ENCODE measurements at regions not wholly inside any gene's neighbourhood (a gene's known extent, or its start where the extent isn't known, plus 50 kb on each side); places are given as distances from the start of the nearest gene placed in this dataset.

DNA sequence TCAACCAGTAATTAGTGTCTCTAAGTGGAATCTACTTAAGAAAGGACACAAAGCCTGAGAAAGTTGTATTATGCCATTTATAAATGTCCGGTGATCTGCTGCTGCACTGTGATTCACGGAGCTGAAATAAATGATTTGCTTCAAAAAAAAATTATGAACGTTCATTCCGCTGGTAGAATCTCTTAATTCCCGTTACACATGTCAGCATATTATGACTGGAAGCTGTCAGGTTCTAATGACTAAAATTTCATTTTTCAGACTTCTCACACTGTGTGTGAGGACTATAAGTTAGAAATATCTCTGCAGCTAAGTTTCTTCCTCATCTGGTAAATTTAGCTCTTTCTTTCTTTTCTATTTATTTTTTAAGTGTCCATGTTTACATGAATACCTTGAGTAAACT lies 647.1 kb downstream of the VRK1 start:
- Histone ChIP-seq H3K4me1 (ENCODE audit: control insufficient read depth, insufficient read depth, low read length) (no peaks in the 10 kb centered on the region), H3K4me3 (ENCODE audit: low read depth, low read length) (no peak overlapping the region), H3K27ac (ENCODE audit: low read depth, low read length) (no peak overlapping the region), H3K9me3 (ENCODE audit: control insufficient read depth, insufficient read depth, low read length) (no peaks in the 10 kb centered on the region), H3K36me3 (ENCODE audit: control insufficient read depth, insufficient read depth, low read length) (no peaks in the 10 kb centered on the region), H3K27me3 (ENCODE audit: control insufficient read depth, insufficient read depth, low read length) (no peaks in the 10 kb centered on the region)
- peak in 1 of 6 donors; percentile 14 for DNase-seq (ENCODE audit: low read depth in 4 of 6, low spot score in 6 of 6)
- no CpG with 5 or more reads among the region's 5 CpGs for WGBS (ENCODE audit: insufficient coverage)

DNA sequence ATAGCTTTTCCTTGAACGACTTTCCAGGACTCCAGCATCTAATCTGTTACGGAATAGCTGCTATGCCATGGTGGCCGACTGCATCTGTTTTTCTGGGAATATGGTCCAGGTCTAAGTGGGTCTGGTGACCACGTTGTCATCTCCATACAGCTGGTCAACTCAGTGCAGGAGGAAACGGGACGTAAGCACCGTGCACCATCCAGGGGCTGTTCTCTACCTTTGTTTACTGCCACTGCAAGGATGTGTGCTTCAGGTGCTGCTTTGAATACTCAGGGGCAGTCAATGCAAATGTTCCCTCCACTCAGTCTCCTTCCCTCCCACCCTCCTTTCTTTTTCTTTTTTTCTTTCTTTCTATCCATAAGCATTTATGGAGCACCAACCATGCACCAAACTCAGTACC lies 648.2 kb downstream of the VRK1 start:
- WGBS (ENCODE audit: insufficient coverage): 80% methylated on average over 7 of the region's 7 CpGs
- no peaks in the 10 kb centered on the region for H3K4me1 ChIP-seq (ENCODE audit: control insufficient read depth, insufficient read depth, low read length)
- no peak for DNase-seq (ENCODE audit: low read depth in 4 of 6, low spot score in 6 of 6)
- no peaks in the 10 kb centered on the region for H3K9me3 ChIP-seq (ENCODE audit: control insufficient read depth, insufficient read depth, low read length)
- no peaks in the 10 kb centered on the region for H3K36me3 ChIP-seq (ENCODE audit: control insufficient read depth, insufficient read depth, low read length)
- H3K4me3 ChIP-seq (ENCODE audit: low read depth, low read length): no peak overlapping the region
- H3K27ac ChIP-seq (ENCODE audit: low read depth, low read length): no peak overlapping the region
- H3K27me3 ChIP-seq (ENCODE audit: control insufficient read depth, insufficient read depth, low read length): no peaks in the 10 kb centered on the region

DNA sequence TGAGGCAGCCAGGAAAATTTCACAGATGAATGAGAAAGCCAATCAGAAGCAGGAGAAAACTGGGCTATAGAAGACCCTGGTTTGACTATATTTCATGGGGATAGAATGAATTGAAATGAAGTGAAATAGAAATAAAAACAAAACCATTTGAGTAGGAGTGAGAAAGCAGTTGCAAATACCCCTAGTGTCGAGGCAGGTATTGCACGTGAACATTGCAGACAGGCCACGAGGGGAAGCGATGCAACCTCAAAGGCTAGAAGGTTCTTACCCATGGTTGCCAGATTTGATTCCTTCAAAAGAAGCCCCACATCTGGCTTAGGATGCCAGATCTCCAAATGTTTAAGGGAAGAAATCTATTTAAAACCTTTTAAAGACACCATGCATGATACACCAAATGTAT lies 648.9 kb downstream of the VRK1 start:
- Histone ChIP-seq H3K27ac (ENCODE audit: low read depth, low read length) (no peak overlapping the region), H3K36me3 (ENCODE audit: control insufficient read depth, insufficient read depth, low read length) (no peaks in the 10 kb centered on the region), H3K4me3 (ENCODE audit: low read depth, low read length) (no peak overlapping the region), H3K27me3 (ENCODE audit: control insufficient read depth, insufficient read depth, low read length) (no peaks in the 10 kb centered on the region), H3K4me1 (ENCODE audit: control insufficient read depth, insufficient read depth, low read length) (no peaks in the 10 kb centered on the region), H3K9me3 (ENCODE audit: control insufficient read depth, insufficient read depth, low read length) (no peaks in the 10 kb centered on the region)
- WGBS (ENCODE audit: insufficient coverage): no CpG with 5 or more reads among the region's 4 CpGs
- DNase-seq (ENCODE audit: low read depth in 4 of 6, low spot score in 6 of 6): no peak

DNA sequence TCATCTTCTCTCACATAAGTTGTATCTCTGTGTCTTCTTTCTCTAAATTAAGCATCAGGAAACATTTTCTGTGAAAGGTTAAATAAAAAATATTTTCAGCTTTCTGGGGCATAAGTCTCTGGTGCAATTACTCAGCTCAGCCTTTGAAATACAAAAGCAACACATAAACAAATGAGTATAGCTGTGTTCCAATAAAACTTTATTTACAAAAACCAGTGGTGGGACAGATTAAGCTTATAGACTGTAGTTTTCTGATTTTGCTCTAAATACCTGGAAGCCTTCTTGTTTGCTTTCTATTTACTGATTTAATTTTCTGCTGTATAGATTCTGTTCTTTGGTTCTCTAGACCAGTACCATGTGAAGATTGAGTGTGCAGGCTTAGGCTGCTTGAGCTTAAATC lies 655.1 kb downstream of the VRK1 start:
- Histone ChIP-seq H3K27ac (ENCODE audit: low read depth, low read length) (no peak overlapping the region), H3K4me3 (ENCODE audit: low read depth, low read length) (no peak overlapping the region), H3K4me1 (ENCODE audit: control insufficient read depth, insufficient read depth, low read length) (no peaks in the 10 kb centered on the region), H3K27me3 (ENCODE audit: control insufficient read depth, insufficient read depth, low read length) (no peaks in the 10 kb centered on the region), H3K36me3 (ENCODE audit: control insufficient read depth, insufficient read depth, low read length) (no peaks in the 10 kb centered on the region), H3K9me3 (ENCODE audit: control insufficient read depth, insufficient read depth, low read length) (no peaks in the 10 kb centered on the region)
- no peak for DNase-seq (ENCODE audit: low read depth in 4 of 6, low spot score in 6 of 6)

DNA sequence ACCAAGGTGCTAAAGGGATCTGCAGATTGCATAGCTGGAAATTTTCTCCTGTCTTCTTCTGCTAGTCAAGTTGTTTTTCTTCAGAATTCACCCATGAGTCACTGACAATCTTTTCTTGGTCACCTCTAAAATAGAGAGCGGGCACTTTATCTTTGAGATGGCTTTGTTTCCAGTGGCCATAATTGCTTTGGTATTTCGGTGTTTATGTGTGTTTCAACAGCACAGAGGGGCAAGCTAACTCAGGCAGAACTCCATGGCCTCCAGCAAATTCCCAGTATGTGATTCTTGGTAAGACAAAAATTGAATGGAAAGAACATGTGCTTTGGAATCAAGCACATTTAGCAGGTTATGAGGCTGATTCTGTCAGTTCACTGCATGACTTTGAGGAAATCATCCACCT lies 656.8 kb downstream of the VRK1 start:
- Histone ChIP-seq H3K36me3 (ENCODE audit: control insufficient read depth, insufficient read depth, low read length) (no peaks in the 10 kb centered on the region), H3K9me3 (ENCODE audit: control insufficient read depth, insufficient read depth, low read length) (no peaks in the 10 kb centered on the region), H3K4me3 (ENCODE audit: low read depth, low read length) (no peak overlapping the region), H3K27me3 (ENCODE audit: control insufficient read depth, insufficient read depth, low read length) (no peaks in the 10 kb centered on the region), H3K27ac (ENCODE audit: low read depth, low read length) (no peak overlapping the region), H3K4me1 (ENCODE audit: control insufficient read depth, insufficient read depth, low read length) (peaks cover 6% of the 10 kb centered on the region)
- 94% methylated on average over 2 of the region's 2 CpGs for WGBS (ENCODE audit: insufficient coverage)
- DNase-seq (ENCODE audit: low read depth in 4 of 6, low spot score in 6 of 6): no peak

DNA sequence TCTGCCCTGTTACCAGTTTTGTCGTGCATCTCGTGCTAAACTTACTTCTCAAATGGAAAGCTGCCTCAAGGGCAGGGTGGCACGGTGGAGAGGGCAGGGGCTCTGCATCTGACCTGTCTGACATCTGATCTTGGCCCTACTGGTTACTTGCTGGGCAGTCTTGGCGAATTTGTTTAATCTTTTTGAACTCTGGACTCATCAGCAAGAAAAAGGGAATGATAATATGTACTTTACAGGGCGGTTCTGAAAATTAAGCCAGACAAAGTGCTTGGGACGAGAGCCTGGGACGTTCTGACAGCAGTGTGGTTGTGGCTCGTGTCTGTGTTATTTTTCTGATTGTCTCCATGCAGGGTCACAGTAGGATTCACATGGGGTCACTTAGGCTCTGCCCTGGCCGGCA lies 659.3 kb downstream of the VRK1 start:
- Histone ChIP-seq H3K27ac (ENCODE audit: low read depth, low read length) (no peak overlapping the region), H3K4me1 (ENCODE audit: control insufficient read depth, insufficient read depth, low read length) (peaks cover 13% of the 10 kb centered on the region), H3K36me3 (ENCODE audit: control insufficient read depth, insufficient read depth, low read length) (no peaks in the 10 kb centered on the region), H3K27me3 (ENCODE audit: control insufficient read depth, insufficient read depth, low read length) (no peaks in the 10 kb centered on the region), H3K9me3 (ENCODE audit: control insufficient read depth, insufficient read depth, low read length) (no peaks in the 10 kb centered on the region), H3K4me3 (ENCODE audit: low read depth, low read length) (no peak overlapping the region)
- DNase-seq (ENCODE audit: low read depth in 4 of 6, low spot score in 6 of 6): no peak
- WGBS (ENCODE audit: insufficient coverage): 93% methylated on average over 8 of the region's 9 CpGs

DNA sequence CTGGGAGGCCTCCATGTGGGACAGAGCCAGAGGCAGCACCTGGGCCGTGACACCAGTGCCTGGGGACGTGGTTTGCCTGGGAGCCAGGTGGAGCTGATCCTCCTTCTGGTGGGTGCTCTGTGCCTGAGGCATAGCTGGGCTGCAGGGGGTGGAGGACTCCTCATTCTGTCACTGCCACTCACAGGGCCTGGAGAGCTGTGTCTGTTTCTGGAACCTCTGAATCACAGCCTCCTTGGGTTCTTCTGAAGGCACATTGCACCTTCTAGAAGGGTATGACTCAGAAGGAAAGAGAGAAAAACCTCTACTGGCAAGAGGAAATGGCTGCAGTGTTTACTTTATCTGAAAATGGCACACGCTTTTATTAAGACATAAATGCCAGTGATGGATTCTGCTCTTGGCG lies 659.8 kb downstream of the VRK1 start:
- H3K9me3 ChIP-seq (ENCODE audit: control insufficient read depth, insufficient read depth, low read length): peaks cover 1% of the 10 kb centered on the region
- DNase-seq (ENCODE audit: low read depth in 4 of 6, low spot score in 6 of 6): no peak
- H3K27ac ChIP-seq (ENCODE audit: low read depth, low read length): no peak overlapping the region
- H3K36me3 ChIP-seq (ENCODE audit: control insufficient read depth, insufficient read depth, low read length): no peaks in the 10 kb centered on the region
- no peaks in the 10 kb centered on the region for H3K27me3 ChIP-seq (ENCODE audit: control insufficient read depth, insufficient read depth, low read length)
- 84% methylated on average over 4 of the region's 4 CpGs for WGBS (ENCODE audit: insufficient coverage)
- H3K4me1 ChIP-seq (ENCODE audit: control insufficient read depth, insufficient read depth, low read length): peaks cover 13% of the 10 kb centered on the region
- no peak overlapping the region for H3K4me3 ChIP-seq (ENCODE audit: low read depth, low read length)

DNA sequence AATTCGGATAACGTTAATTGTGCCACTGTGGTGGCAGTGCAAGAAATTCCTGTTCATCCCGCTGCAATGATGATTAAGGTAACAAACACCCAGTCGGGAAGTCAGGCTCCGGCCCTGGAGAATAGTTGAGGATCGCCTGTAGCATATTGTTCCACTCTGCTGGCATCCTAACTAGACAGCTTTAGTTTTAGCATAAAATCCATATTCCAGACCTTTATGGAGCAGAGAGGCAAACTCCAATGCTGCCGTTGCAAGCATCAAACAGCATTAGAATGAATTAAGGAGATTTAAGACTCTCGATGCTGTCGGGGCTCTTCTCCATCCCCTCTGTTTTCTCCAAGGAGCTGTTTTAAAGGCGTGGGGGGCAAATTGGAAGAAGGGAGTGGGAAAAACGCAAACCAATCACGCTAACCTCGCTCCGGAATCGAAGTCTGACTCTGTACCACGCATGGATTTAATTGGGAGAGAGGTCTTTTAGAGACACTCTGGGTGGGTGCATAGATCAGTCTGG lies 660.4 kb downstream of the VRK1 start:
- 76% methylated on average over 12 of the region's 16 CpGs for WGBS (ENCODE audit: insufficient coverage)
- Histone ChIP-seq H3K27me3 (ENCODE audit: control insufficient read depth, insufficient read depth, low read length) (no peaks in the 10 kb centered on the region), H3K36me3 (ENCODE audit: control insufficient read depth, insufficient read depth, low read length) (no peaks in the 10 kb centered on the region), H3K4me1 (ENCODE audit: control insufficient read depth, insufficient read depth, low read length) (peaks cover 13% of the 10 kb centered on the region), H3K9me3 (ENCODE audit: control insufficient read depth, insufficient read depth, low read length) (peaks cover 1% of the 10 kb centered on the region), H3K4me3 (ENCODE audit: low read depth, low read length) (no peak overlapping the region), H3K27ac (ENCODE audit: low read depth, low read length) (no peak overlapping the region)
- DNase-seq (ENCODE audit: low read depth in 4 of 6, low spot score in 6 of 6): peak in 4 of 6 donors; percentile 1 to 63 (median 31)

DNA sequence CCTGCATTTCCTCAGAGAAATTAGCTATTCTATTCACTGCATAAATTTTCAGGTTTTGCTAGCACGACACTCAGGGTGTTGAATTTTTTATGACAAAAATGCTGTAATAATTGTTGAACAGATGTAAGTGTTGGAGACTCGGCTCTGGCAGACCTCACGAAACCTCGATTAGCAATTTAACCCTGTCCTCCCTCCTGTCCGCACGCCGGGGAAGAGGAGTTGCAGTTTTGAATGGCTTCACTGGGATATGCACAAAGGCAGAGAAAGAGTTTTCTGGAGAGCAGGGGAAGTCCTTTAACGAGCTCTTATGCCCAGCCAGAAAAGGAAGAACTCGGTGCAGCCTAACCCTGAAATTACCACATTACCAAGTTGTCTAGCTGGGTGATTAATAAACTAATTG lies 661.1 kb downstream of the VRK1 start:
- H3K4me3 ChIP-seq (ENCODE audit: low read depth, low read length): peak overlapping the region; percentile 23
- H3K4me1 ChIP-seq (ENCODE audit: control insufficient read depth, insufficient read depth, low read length): peaks cover 13% of the 10 kb centered on the region
- WGBS (ENCODE audit: insufficient coverage): 0% methylated on average over 2 of the region's 9 CpGs
- no peak overlapping the region for H3K27ac ChIP-seq (ENCODE audit: low read depth, low read length)
- peak in 5 of 6 donors; percentile 10 to 75 (median 13) for DNase-seq (ENCODE audit: low read depth in 4 of 6, low spot score in 6 of 6)
- no peaks in the 10 kb centered on the region for H3K27me3 ChIP-seq (ENCODE audit: control insufficient read depth, insufficient read depth, low read length)
- H3K9me3 ChIP-seq (ENCODE audit: control insufficient read depth, insufficient read depth, low read length): peaks cover 1% of the 10 kb centered on the region
- no peaks in the 10 kb centered on the region for H3K36me3 ChIP-seq (ENCODE audit: control insufficient read depth, insufficient read depth, low read length)

DNA sequence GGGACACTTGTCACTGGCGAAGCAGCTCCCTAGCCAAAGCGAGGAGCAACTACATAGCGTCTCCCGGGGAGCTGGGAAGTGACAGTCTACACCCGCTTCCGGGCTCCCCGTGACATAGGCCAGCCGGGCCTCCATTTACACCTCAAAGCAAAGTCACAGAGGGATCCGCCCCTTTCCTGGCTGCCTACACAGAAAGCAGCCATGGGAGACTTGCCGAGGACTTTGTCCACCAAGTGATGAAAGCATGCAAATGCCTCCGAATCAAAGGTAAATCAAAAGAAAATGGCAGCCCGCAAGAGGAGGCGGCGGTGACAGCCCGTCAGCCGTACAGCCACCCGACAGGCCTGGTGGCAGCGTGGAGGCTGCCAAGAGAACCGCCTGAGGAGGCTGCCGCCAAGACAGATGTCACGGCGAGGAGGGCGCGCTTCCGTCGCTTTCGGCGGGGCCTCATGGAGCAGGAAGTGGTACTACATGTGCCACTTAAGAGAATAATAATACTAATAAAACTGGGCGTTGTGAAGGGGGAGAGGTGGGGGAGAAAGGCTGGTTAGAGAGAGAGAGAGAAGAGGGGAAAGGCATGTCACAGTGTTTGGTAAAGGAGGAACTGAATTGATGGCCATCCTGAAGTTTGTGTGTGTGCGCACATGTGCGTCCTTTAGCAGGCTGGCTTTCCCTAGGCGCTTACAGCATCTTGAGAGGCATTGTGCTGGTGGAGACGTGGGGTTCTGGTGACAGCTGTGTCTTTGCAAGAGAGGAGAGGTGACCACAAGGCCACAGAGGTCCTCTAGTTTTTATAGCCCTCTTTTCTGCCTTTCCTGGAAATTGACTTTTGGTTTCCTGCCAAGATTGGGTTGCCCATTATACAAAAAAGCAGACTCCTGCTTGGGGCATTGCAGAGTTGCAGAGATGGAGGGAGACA lies 661.7 kb downstream of the VRK1 start:
- H3K27ac ChIP-seq (ENCODE audit: low read depth, low read length): no peak overlapping the region
- no peaks in the 10 kb centered on the region for H3K27me3 ChIP-seq (ENCODE audit: control insufficient read depth, insufficient read depth, low read length)
- peak; percentile 19 to 85 (median 41) for DNase-seq (ENCODE audit: low read depth in 4 of 6, low spot score in 6 of 6)
- H3K9me3 ChIP-seq (ENCODE audit: control insufficient read depth, insufficient read depth, low read length): peaks cover 1% of the 10 kb centered on the region
- no peaks in the 10 kb centered on the region for H3K36me3 ChIP-seq (ENCODE audit: control insufficient read depth, insufficient read depth, low read length)
- H3K4me3 ChIP-seq (ENCODE audit: low read depth, low read length): peak overlapping the region; percentile 23
- peaks cover 13% of the 10 kb centered on the region for H3K4me1 ChIP-seq (ENCODE audit: control insufficient read depth, insufficient read depth, low read length)
- 8% methylated on average over 23 of the region's 33 CpGs for WGBS (ENCODE audit: insufficient coverage)

Measured in spinal cord (tissue), 9 donors.